ENCODE measurements at regions not wholly inside any gene's neighbourhood (a gene's known extent, or its start where the extent isn't known, plus 50 kb on each side); places are given as distances from the start of the nearest gene placed in this dataset.
"Not testable (repeated sequence)": the region's sequence is repeated elsewhere in the genome, so short reads cannot be mapped to it uniquely, and the experiment has no call there.

DNA sequence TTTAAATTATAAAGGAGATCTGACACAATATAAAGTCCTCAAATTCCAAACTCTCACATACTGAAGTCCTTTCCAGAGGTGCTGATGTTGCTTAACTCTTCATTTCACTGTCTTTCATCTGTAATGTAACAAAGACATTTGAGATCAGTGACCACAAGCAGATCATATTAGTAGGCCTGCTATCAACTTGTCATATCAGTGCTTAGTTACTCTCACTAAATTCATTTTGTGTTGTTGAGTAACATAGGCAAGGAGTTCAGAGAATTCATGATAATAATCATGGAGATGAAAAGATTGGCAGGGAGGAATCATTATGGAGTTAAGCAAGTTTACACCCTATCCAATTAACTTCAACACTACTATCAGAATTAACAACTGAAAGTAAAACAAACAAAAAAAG, 571.0 kb upstream of the ARRDC3 start:
- Mint-ChIP-seq H3K9me3 (no peaks in the 10 kb centered on the region), H3K4me1 (no peaks in the 10 kb centered on the region), H3K36me3 (ENCODE audit: low read depth) (no peaks in the 10 kb centered on the region), H3K4me3 (no peak overlapping the region), H3K27me3 (no peaks in the 10 kb centered on the region), H3K27ac (no peak overlapping the region)
- POLR2A ChIA-PET, result no interaction called here
- CTCF ChIA-PET, result no interaction called here
- no peak for DNase-seq

DNA sequence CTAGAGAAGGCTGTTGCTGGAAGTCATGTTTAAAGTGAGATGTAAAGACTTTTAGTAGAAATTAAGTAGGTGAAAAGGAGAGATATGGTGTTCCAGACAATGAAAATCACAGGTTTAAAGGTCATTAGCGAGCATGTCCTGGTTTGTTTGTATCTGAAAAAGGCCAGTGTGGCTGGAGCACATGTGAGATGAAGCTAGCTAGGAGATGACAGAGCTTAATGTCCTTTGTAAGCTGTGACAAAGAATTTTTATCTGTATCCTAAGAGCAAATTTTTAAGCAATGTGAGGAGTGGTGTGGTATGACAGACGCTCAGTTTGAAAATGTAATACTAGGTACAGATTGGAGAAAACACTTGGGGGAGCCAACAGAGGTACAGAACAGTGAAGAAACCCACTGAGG, 567.2 kb upstream of the ARRDC3 start:
- H3K9me3 Mint-ChIP-seq, result no peaks in the 10 kb centered on the region
- no peaks in the 10 kb centered on the region for H3K4me1 Mint-ChIP-seq
- H3K27ac Mint-ChIP-seq, result no peak overlapping the region
- H3K27me3 Mint-ChIP-seq, result no peaks in the 10 kb centered on the region
- no peak for DNase-seq
- no peaks in the 10 kb centered on the region for H3K36me3 Mint-ChIP-seq (ENCODE audit: low read depth)
- CTCF ChIA-PET, result no interaction called here
- no peak overlapping the region for H3K4me3 Mint-ChIP-seq
- POLR2A ChIA-PET, result no interaction called here

DNA sequence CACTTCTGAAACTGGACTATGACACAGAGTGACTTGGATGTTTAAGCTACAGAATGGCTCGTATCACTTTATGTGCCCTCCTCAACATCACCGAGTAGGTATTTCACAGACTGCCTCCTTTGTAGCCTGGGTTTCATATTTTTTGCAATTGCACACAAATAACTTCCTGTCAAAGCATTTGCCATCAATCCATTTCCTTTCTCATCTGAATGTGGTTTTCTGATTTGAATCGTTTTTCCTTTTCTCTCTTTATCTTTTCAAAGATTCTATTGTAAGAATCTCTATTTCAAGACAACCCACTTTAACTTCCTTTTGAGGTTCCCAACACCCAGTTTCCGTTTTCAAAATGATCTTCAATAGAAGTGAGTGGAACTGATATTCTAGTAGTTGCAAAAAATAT, 563.8 kb upstream of the ARRDC3 start:
- H3K27ac Mint-ChIP-seq, result no peak overlapping the region

DNA sequence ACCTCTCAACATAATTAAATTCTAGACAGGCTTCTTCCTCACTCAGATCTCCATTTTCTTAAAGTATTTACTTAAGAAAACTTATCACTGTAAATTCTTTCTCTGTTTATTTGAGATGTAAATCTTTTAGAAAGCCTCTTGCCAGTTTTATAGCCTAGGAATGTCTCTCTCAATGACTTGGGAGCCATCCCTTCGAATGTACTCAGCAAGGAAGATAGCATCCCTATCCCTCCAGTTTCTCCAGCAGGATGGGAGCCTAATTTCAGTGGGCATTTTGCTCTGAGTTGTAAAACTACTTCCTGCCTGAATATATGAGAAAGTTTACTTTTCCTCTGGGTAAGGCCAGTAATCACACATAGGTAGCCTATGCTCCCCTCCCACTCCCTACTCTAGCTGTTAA, 558.5 kb upstream of the ARRDC3 start:
- no peak overlapping the region for H3K27ac Mint-ChIP-seq
- H3K4me1 Mint-ChIP-seq, result no peaks in the 10 kb centered on the region
- ChIA-PET CTCF (no interaction called here), POLR2A (no interaction called here)
- H3K4me3 Mint-ChIP-seq, result no peak overlapping the region
- H3K36me3 Mint-ChIP-seq (ENCODE audit: low read depth), result no peaks in the 10 kb centered on the region
- no peaks in the 10 kb centered on the region for H3K9me3 Mint-ChIP-seq
- no peaks in the 10 kb centered on the region for H3K27me3 Mint-ChIP-seq
- no peak for DNase-seq

More for the DNA sequence above, 563.8 kb upstream of the ARRDC3 start:
- DNase-seq, result no peak
- no peaks in the 10 kb centered on the region for H3K27me3 Mint-ChIP-seq
- ChIA-PET POLR2A (no interaction called here), CTCF (no interaction called here)
- no peaks in the 10 kb centered on the region for H3K9me3 Mint-ChIP-seq
- H3K4me1 Mint-ChIP-seq, result no peaks in the 10 kb centered on the region
- no peak overlapping the region for H3K4me3 Mint-ChIP-seq
- H3K36me3 Mint-ChIP-seq (ENCODE audit: low read depth), result no peaks in the 10 kb centered on the region

DNA sequence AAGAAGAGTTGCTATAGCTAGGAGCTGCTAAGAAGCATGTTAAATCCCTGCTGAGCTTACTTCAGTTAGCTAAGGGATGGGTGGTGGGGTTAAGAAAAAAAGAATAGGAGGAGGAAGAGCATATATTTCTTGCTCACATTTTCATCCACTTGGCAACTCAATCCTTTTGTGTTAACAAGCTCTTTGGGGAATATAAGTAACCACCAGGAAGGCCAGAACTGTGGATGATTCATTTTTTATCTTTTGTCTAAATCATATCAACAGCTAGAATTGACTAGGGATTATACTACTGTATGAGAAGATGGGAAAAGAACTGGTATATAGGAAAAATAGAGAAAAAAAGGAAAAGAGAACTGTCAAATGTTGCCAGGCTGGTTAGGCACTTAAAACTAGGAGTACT, 555.3 kb upstream of the ARRDC3 start:
- no peak for DNase-seq
- Mint-ChIP-seq H3K27me3 (no peaks in the 10 kb centered on the region), H3K4me3 (no peak overlapping the region), H3K4me1 (no peaks in the 10 kb centered on the region), H3K27ac (no peak overlapping the region), H3K36me3 (ENCODE audit: low read depth) (no peaks in the 10 kb centered on the region), H3K9me3 (no peaks in the 10 kb centered on the region)
- ChIA-PET CTCF (interaction anchor here (0.9 kb wide), 1 partner anchor 9 kb away, joined by 3 read pairs; no protein-coding TSS in a partner anchor), POLR2A (no interaction called here)

DNA sequence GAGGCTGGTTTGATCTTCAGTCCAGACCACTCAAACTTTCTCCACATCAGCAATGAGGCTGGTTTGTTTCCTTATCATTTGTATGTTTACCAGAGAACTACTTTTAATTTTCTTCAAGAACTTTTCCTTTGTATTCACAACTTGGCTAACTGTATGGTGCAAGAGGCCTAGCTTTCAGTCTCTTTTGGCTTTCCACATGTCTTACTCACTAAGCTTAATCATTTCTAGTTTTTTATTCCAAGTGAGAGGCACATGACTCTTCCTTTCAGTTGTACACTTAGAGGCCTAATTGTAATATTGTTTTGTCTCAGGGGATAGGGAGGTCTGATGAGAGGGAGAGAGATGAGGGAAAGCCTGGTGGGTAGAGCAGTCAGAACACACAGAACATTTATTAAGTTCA, 554.0 kb upstream of the ARRDC3 start:
- DNase-seq, result no peak
- no peak overlapping the region for H3K27ac Mint-ChIP-seq
- no peak overlapping the region for H3K4me3 Mint-ChIP-seq
- ChIA-PET POLR2A (no interaction called here), CTCF (no interaction called here)
- no peaks in the 10 kb centered on the region for H3K4me1 Mint-ChIP-seq
- no peaks in the 10 kb centered on the region for H3K36me3 Mint-ChIP-seq (ENCODE audit: low read depth)
- no peaks in the 10 kb centered on the region for H3K27me3 Mint-ChIP-seq
- H3K9me3 Mint-ChIP-seq, result no peaks in the 10 kb centered on the region

DNA sequence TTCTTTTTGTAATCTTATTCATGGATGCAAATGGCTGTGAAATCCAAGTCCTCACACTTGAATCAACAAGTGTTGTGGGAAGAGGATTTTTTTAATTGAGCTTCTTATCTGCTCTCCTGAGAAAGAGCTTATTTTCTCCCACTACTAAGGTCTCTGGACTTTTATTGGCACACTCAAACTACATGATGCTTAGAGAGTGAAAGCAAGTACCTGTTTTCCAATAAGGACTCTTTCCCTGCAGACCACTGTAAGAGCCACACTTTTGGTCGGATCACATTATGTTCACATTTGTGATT, 546.4 kb upstream of the ARRDC3 start:
- H3K27ac Mint-ChIP-seq, result no peak overlapping the region
- CTCF ChIA-PET, result interaction anchor here (0.9 kb wide), 2 partner anchors 9 to 288 kb away, joined by 3 read pairs; no protein-coding TSS in a partner anchor
- no peaks in the 10 kb centered on the region for H3K27me3 Mint-ChIP-seq
- no peak for DNase-seq
- H3K4me1 Mint-ChIP-seq, result no peaks in the 10 kb centered on the region
- POLR2A ChIA-PET, result no interaction called here
- no peak overlapping the region for H3K4me3 Mint-ChIP-seq
- H3K36me3 Mint-ChIP-seq (ENCODE audit: low read depth), result no peaks in the 10 kb centered on the region
- no peaks in the 10 kb centered on the region for H3K9me3 Mint-ChIP-seq

DNA sequence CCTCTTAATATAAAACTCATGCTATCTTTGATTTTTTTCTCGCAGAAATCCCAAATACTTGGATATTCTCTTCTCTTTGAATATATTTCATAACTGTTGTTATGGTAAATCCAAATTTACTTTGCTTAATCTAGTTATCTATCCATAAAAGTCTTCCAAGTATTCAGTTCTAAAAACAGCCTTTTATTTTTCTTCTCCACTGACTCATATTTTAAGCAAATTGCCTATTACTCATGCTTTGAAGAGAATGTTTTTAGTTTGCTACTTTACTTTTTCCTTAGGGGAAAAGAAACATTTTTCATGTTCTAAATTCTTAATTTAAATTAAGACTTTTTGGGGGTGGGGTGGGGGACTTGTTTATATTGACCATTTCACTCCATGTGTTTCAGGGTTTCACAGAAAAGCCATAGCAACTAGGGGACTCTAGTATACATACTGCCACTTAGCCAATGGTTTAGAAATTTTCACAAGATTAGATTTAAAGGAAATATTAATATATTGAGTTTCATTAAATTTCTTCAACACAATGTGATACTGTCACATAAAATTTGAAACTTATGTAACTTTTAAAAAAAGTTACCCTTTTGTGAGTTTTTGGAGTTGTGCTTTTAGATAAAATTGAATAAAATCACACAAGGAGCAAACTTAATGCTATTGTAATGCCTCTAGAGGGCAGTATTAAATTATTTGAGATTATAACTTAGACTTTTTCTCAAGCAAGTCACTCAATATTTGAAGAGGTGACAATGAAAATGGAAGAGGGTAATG, 545.8 kb upstream of the ARRDC3 start:
- Mint-ChIP-seq H3K4me3 (no peak overlapping the region), H3K9me3 (no peaks in the 10 kb centered on the region), H3K27me3 (no peaks in the 10 kb centered on the region), H3K4me1 (no peaks in the 10 kb centered on the region), H3K36me3 (ENCODE audit: low read depth) (no peaks in the 10 kb centered on the region), H3K27ac (no peak overlapping the region)
- DNase-seq, result no peak
- ChIA-PET POLR2A (no interaction called here), CTCF (interaction anchor here (0.9 kb wide), 2 partner anchors 9 to 287 kb away, joined by 3 read pairs; no protein-coding TSS in a partner anchor)

DNA sequence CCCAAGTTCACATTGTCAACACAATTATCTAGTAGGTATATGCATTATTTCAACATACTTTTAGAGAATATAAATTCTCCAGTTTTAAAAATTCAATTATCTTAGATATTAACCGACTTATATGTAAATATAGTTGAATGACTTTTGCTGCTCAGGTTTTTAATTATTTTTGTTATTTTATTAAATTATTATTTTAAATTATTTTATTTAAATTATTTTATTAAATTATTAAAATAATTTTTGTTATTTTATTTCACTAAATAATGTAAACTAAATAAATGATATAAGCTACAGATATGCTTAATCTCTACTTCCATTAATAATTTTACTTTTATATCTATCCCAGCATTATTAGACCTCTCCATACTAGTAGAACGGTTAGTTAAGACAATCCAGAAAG, 544.3 kb upstream of the ARRDC3 start:
- Mint-ChIP-seq H3K4me1 (no peaks in the 10 kb centered on the region), H3K36me3 (ENCODE audit: low read depth) (no peaks in the 10 kb centered on the region), H3K27me3 (no peaks in the 10 kb centered on the region), H3K27ac (no peak overlapping the region), H3K4me3 (no peak overlapping the region), H3K9me3 (no peaks in the 10 kb centered on the region)
- ChIA-PET POLR2A (no interaction called here), CTCF (no interaction called here)
- DNase-seq, result no peak

DNA sequence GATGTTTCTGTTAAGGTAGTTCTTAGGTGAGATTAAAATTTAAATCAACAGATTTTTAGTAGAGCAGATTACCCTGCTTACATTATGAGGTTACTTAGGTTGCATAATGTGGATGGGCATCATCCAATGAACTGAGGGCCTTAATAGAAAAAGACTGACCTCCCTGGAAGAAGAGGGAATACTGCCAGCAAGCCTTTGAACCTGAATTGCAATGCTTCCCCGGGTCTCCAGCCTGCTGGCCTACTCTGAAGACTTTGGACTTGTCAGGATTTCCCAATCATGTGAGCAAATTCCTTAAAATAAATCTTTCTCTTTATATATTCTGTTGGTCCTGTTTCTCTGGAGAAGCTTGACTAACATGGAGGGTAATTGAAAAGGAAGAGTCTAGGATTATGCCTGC, 542.1 kb upstream of the ARRDC3 start:
- no peak for DNase-seq
- no peaks in the 10 kb centered on the region for H3K27me3 Mint-ChIP-seq
- POLR2A ChIA-PET, result no interaction called here
- no peaks in the 10 kb centered on the region for H3K36me3 Mint-ChIP-seq (ENCODE audit: low read depth)
- no peaks in the 10 kb centered on the region for H3K4me1 Mint-ChIP-seq
- no peaks in the 10 kb centered on the region for H3K9me3 Mint-ChIP-seq
- CTCF ChIA-PET, result no interaction called here
- H3K4me3 Mint-ChIP-seq, result no peak overlapping the region
- no peak overlapping the region for H3K27ac Mint-ChIP-seq

DNA sequence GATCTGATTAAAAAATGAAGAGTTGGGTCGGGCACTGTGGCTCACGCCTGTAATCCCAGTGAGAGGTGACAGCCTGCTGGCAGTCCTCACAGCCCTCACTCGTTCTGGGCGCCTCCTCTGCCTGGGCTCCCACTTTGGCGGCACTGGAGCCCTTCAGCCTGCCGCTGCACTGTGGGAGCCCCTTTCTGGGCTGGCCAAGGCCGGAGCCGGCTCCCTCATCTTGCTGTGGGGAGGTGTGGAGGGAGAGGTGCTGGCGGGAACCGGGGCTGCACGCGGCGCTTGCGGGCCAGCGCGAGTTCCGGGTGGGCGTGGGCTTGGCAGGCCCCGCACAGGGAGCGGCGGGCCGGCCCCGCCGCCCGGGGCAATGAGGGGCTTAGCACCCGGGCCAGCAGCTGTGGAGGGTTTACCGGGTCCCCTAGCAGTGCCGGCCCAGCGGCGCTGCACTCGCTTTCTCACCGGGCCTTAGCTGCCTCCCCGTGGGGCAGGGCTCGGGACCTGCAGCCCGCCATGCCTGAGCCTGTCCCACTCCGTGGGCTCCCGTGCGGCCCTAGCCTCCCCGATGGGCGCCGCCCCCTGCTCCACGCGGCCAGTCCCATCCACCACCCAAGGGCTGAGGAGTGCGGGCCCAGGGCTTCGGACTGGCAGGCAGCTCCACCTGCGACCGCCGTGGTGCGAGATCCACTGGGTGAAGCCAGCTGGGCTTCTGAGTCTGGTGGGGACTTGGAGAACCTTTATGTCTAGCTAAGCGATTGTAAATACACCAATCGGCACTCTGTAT, 534.1 kb upstream of the ARRDC3 start:
- CTCF ChIA-PET; DNase-seq; H3K27ac Mint-ChIP-seq; H3K27me3 Mint-ChIP-seq; H3K4me3 Mint-ChIP-seq; POLR2A ChIA-PET; H3K36me3 Mint-ChIP-seq (ENCODE audit: low read depth); H3K4me1 Mint-ChIP-seq; H3K9me3 Mint-ChIP-seq: not testable (repeated sequence)

DNA sequence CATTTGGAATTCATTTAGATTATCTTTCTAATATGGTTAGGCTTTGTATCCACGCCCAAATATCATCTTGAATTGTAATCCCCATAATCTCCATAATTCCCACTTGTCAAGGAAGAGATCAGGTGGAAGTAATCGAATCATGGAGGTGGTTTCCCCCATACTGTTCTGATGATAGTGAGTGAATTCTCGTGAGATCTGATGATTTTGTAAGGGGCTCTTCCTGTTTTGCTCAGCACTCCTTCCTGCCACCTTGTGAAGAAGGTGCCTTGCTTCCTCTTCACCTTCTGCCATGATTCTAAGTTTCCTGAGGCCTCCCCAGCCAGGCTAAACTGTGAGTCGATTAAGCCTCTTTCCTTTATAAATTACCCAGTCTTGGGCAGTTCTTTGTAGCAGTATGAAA, 527.5 kb upstream of the ARRDC3 start:
- H3K4me3 Mint-ChIP-seq, result no peak overlapping the region
- H3K4me1 Mint-ChIP-seq, result no peaks in the 10 kb centered on the region
- no peak for DNase-seq
- H3K27me3 Mint-ChIP-seq, result no peaks in the 10 kb centered on the region
- POLR2A ChIA-PET, result no interaction called here
- CTCF ChIA-PET, result interaction anchor here (0.5 kb wide), 1 partner anchor 126 kb away, joined by 3 read pairs; no protein-coding TSS in a partner anchor
- H3K27ac Mint-ChIP-seq, result no peak overlapping the region
- H3K36me3 Mint-ChIP-seq (ENCODE audit: low read depth), result no peaks in the 10 kb centered on the region
- no peaks in the 10 kb centered on the region for H3K9me3 Mint-ChIP-seq

DNA sequence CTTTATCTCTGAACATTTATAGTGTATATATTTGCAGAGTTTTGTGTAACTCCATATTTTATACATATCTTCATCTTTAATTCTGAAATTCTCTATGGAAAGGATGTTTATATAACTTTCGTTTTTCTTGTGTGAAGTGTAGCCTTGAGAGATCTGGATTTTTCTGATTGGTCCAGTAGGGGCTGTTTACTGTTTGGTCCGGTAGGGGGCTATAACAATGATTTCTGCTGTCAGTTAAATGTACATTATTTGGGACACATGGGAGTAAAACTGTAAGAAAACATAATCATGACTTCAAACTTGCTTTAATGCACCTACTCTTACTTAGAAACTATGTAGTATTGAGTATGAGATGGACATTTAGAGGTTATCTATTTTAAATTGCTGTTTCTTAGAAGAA, 527.1 kb upstream of the ARRDC3 start:
- Mint-ChIP-seq H3K27me3 (no peaks in the 10 kb centered on the region), H3K27ac (no peak overlapping the region), H3K36me3 (ENCODE audit: low read depth) (no peaks in the 10 kb centered on the region), H3K4me1 (no peaks in the 10 kb centered on the region), H3K9me3 (no peaks in the 10 kb centered on the region), H3K4me3 (no peak overlapping the region)
- CTCF ChIA-PET, result interaction anchor here (0.5 kb wide), 1 partner anchor 127 kb away, joined by 3 read pairs; no protein-coding TSS in a partner anchor
- POLR2A ChIA-PET, result no interaction called here
- no peak for DNase-seq

DNA sequence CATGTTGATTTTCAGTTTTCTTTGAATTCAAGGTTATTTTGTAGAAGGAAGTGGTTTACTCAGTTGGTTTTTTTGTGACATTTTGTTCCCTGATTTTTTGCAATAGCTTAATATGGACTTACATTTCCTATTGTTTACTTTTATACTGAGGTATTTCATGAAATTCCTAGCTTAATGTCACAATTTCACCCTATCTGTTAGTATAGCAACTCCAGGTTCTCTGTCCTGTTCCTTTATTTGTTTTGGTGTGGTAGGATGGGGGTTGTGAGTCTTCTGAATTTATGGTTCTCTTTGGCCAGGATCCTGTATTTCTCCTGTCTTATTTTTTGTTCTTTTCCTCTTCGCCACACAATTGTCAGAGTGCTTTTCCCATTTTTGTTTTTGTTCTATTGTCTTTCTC, 523.4 kb upstream of the ARRDC3 start:
- no peaks in the 10 kb centered on the region for H3K9me3 Mint-ChIP-seq
- ChIA-PET POLR2A (no interaction called here), CTCF (no interaction called here)

More for the DNA sequence above, 523.4 kb upstream of the ARRDC3 start:
- no peaks in the 10 kb centered on the region for H3K27me3 Mint-ChIP-seq
- no peaks in the 10 kb centered on the region for H3K4me1 Mint-ChIP-seq
- H3K27ac Mint-ChIP-seq, result no peak overlapping the region
- no peaks in the 10 kb centered on the region for H3K36me3 Mint-ChIP-seq (ENCODE audit: low read depth)
- no peak for DNase-seq
- no peak overlapping the region for H3K4me3 Mint-ChIP-seq
